Bronchial epithelial cell (primary cell): ENCODE measurements at regions not wholly inside any gene's neighbourhood (a gene's known extent, or its start where the extent isn't known, plus 50 kb on each side); places are given as distances from the start of the nearest gene placed in this dataset.

Experiments used
- DNase-seq: peaks from one replicate; pipeline ENCODE4 v3.0.0-alpha.2; 2010; ENCODE audit warnings: low read depth
- FAIRE-seq: peaks from 2 replicates; lab custom pipeline; 2011; peaks lifted over from hg19 to GRCh38; lab: Jason Lieb, UNC
- H3K27me3 ChIP-seq: 2 replicates; pipeline ENCODE4 v1.5.1; 2011; ENCODE audit warnings: low read length; ENCODE audit not compliant: control insufficient read depth, insufficient read depth
- H3K36me3 ChIP-seq: 2 replicates; pipeline ENCODE4 v1.5.1; 2011; ENCODE audit warnings: low read length; ENCODE audit not compliant: control insufficient read depth, insufficient read depth
- H3K4me3 ChIP-seq: 2 replicates; pipeline ENCODE4 v1.5.1; 2011; ENCODE audit warnings: mild to moderate bottlenecking, low read depth, low read length, control low read depth
- CTCF ChIP-seq: IDR thresholded peaks from 2 replicates; pipeline ENCODE4 v1.5.1; 2011; ENCODE audit warnings: mild to moderate bottlenecking, moderate library complexity, low read length, control low read depth, inconsistent platforms; ENCODE audit not compliant: insufficient read depth, severe bottlenecking

GRCh38 chr10:35762311-35763030, 120.4 kb upstream of the FZD8 start:
- no peak for FAIRE-seq
- H3K4me3 ChIP-seq = no peak overlapping the region
- DNase-seq = no peak
- no peaks in the 10 kb centered on the region for H3K36me3 ChIP-seq
- TF ChIP-seq CTCF = no peak
- no peaks in the 10 kb centered on the region for H3K27me3 ChIP-seq

- H3K4me3 ChIP-seq = no peak overlapping the region
- FAIRE-seq (no peak), DNase-seq (no peak)
- no peak for TF ChIP-seq CTCF
- H3K36me3 ChIP-seq = no peaks in the 10 kb centered on the region
- H3K27me3 ChIP-seq = no peaks in the 10 kb centered on the region
Measured at GRCh38 chr10:35758076-35758475, 116.0 kb upstream of the FZD8 start.

GRCh38 chr10:35754519-35754918, 112.4 kb upstream of the FZD8 start:
- no peaks in the 10 kb centered on the region for H3K36me3 ChIP-seq
- no peaks in the 10 kb centered on the region for H3K27me3 ChIP-seq
- no peak overlapping the region for H3K4me3 ChIP-seq
- FAIRE-seq = no peak
- TF ChIP-seq CTCF = no peak
- DNase-seq = no peak

- FAIRE-seq (no peak), DNase-seq (no peak)
- TF ChIP-seq CTCF = no peak
- Histone ChIP-seq H3K4me3 (no peak overlapping the region), H3K36me3 (no peaks in the 10 kb centered on the region), H3K27me3 (no peaks in the 10 kb centered on the region)
Measured at GRCh38 chr10:35752469-35753461, 110.7 kb upstream of the FZD8 start.

GRCh38 chr10:35751347-35751746, 109.3 kb upstream of the FZD8 start:
- no peaks in the 10 kb centered on the region for H3K27me3 ChIP-seq
- no peak for TF ChIP-seq CTCF
- DNase-seq (no peak), FAIRE-seq (no peak)
- H3K36me3 ChIP-seq = no peaks in the 10 kb centered on the region
- H3K4me3 ChIP-seq = no peak overlapping the region
